ENCODE measurements at regions not wholly inside any gene's neighbourhood (a gene's known extent, or its start where the extent isn't known, plus 50 kb on each side); places are given as distances from the start of the nearest gene placed in this dataset.

DNA sequence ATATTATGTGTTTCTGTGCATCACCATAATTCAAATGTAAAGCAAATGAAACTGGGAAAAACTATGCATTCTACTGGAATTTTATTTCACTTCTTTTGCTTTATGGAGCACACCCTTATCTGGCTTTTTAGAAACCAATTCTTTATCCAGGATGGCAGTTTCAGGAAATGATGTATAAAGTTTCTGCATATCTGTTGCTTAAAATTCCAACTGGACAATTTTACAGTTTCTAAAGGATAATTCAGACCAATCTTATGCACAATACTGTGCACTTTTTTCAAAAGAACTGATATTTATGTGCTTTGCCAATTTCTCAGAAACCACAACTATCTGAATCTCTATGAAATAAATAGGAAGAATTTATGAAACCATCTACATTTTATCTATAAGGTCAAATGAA lies 246.5 kb upstream of the MIR17HG start:
- TF ChIP-seq, protein P1, sequence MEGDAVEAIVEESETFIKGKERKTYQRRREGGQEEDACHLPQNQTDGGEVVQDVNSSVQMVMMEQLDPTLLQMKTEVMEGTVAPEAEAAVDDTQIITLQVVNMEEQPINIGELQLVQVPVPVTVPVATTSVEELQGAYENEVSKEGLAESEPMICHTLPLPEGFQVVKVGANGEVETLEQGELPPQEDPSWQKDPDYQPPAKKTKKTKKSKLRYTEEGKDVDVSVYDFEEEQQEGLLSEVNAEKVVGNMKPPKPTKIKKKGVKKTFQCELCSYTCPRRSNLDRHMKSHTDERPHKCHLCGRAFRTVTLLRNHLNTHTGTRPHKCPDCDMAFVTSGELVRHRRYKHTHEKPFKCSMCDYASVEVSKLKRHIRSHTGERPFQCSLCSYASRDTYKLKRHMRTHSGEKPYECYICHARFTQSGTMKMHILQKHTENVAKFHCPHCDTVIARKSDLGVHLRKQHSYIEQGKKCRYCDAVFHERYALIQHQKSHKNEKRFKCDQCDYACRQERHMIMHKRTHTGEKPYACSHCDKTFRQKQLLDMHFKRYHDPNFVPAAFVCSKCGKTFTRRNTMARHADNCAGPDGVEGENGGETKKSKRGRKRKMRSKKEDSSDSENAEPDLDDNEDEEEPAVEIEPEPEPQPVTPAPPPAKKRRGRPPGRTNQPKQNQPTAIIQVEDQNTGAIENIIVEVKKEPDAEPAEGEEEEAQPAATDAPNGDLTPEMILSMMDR (IDR thresholded peaks at IDR 0.05; ENCODE audit: low read depth, low read length): no peak
- DNase-seq (ENCODE audit: extremely low read depth, low read depth): no peak

DNA sequence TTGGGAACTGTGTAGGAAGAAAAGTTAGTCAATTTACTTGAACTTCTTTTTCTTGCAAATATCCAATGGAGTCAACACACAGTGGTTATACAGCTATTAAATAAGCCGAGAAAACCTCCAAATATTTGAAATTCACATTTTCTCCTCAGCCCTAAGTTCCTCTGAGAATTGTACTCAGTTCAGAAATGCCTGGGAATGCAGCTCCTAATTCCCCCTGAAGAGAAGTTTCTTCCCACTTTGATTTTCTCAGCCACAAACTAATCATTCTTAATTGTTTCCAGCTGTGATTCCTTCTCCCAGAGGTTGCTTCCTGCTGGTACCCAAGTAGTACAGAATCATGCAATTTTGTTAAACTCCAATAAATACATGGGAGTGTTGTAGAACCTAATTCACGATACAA lies 246.1 kb upstream of the MIR17HG start:
- DNase-seq (ENCODE audit: extremely low read depth, low read depth): no peak
- TF ChIP-seq, protein P1 (IDR thresholded peaks at IDR 0.05; ENCODE audit: low read depth, low read length): no peak

DNA sequence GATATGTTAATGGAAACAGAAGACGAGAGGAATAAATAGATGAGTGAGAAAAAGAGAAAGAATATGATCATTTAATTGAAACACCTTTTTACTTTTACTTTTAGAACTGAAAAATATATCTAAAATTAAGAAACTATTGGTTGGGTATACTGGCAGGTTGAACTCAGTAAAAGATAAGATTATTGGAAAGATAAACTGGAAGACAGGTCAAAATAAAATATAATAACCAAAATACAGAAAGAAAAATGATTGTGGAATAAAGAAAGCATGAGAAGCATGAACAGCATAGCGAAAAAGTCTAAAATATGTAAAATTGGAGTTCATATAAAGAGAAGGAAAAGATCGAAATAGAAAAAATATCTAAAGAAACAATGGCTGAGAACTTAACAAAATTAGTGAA lies 242.2 kb upstream of the MIR17HG start:
- no peak for DNase-seq (ENCODE audit: extremely low read depth, low read depth)
- TF ChIP-seq, protein P1 (IDR thresholded peaks at IDR 0.05; ENCODE audit: low read depth, low read length): no peak

DNA sequence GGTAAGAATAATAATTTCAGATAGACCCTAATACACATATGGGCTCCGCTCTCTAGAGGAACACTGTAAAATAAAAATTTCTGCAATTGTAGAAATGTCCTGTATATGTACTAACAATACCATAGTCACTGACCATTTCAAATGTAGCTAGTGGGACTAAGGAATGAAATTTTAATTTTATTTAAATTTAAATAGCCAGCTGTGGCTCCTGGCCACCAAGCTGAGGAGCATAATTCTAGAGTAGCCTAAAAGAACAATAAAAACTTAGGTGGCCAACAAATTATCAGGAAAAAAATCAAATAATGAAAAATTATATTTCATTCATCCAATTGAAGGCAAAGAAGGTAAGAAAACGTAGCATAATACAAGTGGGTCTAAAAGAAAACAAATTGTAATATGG lies 240.9 kb upstream of the MIR17HG start:
- DNase-seq (ENCODE audit: extremely low read depth, low read depth): no peak
- TF ChIP-seq, protein P1 (IDR thresholded peaks at IDR 0.05; ENCODE audit: low read depth, low read length): no peak

DNA sequence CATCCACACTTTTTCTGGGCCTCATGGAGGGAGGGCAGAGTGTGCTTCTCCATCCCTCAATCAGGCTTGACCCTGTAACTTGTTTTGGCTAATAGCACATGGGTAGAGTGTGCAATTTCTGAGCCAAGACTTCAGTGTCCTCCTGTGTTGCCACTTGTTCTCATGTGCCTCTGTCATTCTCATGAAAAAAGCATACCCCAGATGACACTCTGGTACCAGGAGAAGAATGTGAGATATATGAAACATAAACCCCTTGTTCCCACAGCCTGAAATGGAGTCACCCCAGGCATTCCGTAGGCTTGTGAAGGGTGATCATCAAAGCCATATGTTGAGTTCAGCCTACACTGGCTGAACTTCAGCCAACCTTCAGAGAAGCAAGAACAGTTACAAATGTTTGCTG lies 239.2 kb upstream of the MIR17HG start:
- no peak for DNase-seq (ENCODE audit: extremely low read depth, low read depth)
- TF ChIP-seq, protein P1 (IDR thresholded peaks at IDR 0.05; ENCODE audit: low read depth, low read length): no peak

DNA sequence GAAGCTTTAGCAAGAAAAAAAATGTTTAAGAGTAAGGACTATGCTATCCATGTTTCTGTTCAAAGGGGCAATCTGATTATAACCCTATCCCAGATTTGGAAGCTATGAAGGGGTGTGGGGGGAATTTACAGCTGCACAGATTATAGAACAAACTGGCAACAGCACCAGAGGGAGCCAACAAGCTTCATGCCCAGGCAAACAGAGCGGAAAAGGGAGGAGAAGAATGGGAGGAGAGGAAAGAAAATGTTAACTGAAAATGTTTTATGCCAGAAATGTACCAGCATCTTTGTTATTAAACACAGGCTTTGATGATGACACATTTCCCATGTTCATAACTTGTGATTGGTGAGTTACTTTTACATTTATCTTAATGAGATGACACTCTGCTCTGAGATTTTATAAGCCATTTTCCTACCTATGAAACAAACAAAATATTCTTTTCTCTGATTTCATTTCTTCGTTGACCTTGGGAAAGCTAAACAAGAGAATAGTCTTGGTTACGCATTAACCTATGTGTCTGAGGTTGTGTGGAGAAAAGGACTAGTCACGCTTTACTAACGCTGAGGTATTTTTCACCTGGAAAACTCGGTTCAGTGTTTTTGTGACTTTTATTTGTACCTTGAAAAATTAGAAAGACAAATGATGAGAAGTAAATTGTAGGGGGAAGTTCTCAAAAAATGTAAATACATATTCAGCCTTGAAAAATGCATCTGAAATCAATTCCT lies 235.8 kb upstream of the MIR17HG start:
- TF ChIP-seq, protein P1 (IDR thresholded peaks at IDR 0.05; ENCODE audit: low read depth, low read length): no peak
- no peak for DNase-seq (ENCODE audit: extremely low read depth, low read depth)

DNA sequence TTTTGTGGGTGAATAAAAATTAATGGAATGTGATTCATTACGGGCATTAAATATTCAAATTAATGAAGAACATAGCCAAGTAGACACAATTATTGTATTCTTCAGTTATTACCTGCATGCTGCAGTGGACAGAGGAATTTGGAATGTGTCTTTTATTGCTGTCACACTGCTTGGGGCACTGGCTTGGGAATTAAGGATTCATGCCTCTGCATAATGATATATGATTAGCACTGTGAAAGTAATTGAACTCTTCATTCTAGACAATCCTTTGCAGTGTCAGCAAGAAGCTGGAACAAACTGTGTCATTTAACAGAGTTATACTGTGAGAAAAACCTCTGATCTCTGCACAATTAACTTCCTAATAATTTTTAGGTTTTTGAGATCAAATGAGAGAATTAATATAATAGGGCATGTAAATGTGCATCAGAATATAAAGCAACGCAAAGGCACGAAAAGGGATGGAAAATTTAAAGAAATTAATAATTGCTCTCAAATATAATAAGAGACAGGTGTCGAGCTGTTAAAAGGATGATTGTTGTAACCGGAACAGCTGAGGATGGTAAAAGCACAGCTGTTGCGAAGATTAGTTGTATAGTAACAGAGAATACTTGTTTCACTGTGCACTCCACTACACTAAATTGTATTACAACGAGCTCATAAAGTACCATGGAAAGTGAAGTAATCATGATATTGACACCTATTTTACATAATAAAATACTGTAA lies 235.1 kb upstream of the MIR17HG start:
- DNase-seq (ENCODE audit: extremely low read depth, low read depth): no peak

More for the DNA sequence above, 235.1 kb upstream of the MIR17HG start:
- TF ChIP-seq, protein P1 (IDR thresholded peaks at IDR 0.05; ENCODE audit: low read depth, low read length): no peak

All from AG09319 (cell line).